Cerebellar cortex (tissue), 1 donor: ENCODE measurements at regions not wholly inside any gene's neighbourhood (a gene's known extent, or its start where the extent isn't known, plus 50 kb on each side); places are given as distances from the start of the nearest gene placed in this dataset.

Source experiments
- DNase-seq: peaks from one replicate; pipeline ENCODE4 v3.0.0-alpha.2; 2015; ENCODE audit warnings: low spot score

DNA sequence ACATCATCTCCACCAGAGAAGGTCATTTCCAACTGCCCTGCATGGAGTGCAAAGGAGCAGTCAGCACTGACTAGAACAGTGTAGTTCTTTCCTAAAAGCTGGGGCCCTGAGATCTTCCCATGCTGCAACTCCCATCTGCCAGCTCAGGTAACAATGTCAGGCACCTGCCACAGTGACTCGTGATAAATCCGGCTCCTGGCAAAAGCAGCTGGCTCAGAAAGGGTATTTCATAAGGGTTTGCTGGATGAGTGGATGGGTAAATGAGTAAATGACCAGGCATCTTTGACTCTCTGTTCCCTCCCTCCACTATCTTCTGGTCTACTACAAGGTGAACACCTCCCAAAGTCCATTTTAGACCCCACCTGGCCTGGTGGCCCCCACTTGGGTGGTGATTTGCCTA, 403.6 kb downstream of the NXPE2 start:
- no peak for DNase-seq

DNA sequence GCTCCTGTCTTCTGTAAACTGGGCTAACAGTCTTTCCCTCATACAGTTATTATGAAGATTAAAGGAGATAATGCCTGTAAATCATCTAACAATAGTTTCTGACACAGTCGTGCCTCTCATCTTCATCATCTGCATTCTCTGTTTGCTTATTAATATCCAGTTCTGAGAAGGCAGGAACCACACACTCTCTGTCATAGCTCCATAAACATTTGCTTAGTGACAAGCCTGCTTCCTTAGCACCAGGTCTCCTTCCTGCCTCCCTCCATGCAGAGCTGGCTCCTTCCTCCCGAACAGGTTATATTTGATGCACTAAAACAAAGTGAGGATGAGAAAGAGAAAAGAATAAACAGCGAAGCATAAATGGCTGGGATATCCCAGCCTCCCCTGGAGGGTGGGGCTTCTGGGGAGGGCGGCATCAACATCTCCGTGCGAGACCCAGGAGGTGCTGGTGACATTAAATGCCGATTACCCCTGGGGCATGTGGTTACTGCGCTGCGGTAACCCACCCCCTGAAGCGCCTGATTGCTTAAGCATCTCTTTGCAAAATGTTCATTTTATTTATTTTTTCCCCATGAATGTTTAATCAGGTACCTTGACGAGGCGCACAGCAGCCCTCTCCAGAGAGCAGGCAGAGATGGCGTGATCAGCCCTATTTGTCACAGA, 404.9 kb downstream of the NXPE2 start:
- DNase-seq = no peak

DNA sequence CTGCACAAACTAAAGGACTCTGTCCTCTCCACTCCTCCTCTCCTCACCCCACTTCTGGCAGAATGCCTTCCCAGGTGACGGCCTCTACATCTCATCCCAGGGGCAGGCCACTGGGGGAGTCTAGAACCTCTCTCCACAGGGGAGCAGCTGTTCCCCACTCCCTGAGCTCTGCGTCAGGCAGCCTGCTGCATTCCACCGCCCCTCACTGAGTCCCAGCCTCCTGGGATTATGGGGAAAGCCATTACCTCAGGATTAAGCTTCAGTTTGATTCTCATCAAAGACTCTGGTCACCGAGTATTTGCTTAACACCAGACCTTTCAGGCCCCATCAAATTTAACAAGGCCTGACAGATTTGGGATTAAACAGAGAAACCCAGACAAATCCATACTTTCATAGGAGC, 405.9 kb downstream of the NXPE2 start:
- DNase-seq = no peak

DNA sequence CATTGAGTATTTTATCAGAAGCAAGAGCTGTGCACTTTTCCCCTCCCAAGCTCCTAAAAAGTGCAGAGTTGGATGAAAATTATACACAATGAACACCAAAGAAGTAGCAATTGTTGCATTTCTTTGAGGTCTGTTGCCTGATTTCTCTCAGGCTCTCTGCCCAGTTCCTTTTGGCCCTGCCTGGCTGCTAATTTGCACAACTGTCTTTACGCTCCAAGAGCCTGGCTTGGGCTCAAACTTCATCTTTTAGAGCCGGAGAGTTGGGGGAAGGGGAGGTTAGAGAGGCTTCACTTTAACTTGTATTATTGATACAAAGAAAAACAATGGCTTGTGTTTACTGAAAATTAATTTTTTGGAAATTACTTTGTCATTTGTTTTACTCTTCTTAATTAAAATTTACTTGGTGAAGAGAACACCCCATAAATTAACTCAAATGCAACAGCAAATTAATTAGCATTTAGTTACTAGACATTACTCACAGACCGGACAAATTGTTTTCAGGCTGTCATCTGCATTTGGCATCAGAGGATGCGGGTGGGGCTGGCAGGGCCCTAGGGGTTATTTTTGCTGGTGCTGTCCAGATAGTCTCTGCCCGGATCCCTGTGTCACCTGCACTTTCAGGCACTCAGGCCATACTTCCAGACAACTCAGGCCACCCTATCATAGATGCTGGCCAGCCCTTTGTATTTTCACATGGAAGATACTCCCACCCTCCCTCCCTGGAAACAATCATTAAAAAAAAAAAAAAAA, 407.3 kb downstream of the NXPE2 start:
- DNase-seq = peak; percentile 74

DNA sequence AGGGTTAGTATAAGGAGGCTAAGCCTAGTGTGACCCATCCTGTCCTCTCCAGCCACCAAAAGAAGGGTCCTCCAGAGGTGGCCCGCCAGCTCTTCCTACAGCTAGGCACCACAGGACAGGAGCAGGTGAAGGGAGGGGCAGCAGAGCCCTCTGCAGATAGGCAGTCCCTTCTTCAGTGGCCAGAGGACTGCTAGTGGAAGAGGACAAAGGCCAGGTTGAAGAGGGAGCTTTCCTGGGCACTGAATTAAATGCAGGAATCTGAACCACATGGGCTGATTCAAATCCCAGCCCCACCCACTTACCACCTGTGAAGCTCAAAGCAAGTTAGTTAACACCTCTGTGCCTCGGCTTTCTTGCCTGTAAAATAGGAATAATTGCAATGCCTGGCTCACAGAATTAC, 409.5 kb downstream of the NXPE2 start:
- DNase-seq = no peak

DNA sequence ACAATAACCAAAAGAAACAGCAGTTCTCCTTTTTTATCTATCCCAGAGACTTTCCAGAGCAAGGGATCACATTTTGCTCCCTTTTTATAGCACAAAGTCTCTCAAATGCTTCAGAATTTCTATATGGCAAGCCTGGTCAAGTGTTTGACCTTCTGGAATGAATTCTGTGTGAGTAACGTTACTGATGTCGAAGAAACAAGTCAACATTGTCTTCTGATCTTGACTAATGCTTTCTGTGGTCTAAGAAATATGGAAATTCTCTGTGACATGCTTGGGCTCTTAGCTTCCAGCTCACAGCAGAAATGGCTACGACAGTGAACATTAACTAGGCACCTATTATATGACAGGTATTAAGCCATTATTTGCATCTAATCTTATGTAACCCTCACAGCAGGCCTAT, 411.7 kb downstream of the CADM1 start:
- DNase-seq = no peak

DNA sequence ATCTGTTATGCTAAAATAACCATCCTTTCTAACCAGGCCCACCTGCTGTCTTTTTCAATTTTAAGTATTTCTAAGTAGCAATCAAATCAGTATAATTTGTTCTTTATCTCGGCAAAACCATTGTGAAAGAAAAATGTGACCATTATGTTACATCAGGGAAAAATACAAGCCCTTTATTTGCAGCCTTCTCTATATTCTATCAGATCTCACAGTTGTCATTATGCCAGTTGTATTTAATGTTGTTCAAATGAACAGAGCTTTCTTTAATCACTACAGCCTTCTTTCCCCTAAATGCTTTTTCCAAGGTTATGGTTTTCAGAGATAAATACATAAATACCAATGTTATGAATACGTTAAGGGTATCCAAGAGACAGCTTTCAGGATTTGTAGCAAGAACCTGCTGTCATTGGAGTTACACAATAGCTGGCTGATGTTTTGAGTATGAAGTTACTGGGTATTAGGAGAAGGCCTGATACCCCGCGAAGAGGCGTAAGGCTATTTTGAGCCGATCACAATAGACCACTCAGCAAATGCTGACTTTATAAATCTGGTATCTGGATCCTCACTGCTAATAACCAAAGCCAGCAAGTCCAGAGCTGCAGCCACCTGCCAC, 406.3 kb downstream of the CADM1 start:
- DNase-seq = no peak

DNA sequence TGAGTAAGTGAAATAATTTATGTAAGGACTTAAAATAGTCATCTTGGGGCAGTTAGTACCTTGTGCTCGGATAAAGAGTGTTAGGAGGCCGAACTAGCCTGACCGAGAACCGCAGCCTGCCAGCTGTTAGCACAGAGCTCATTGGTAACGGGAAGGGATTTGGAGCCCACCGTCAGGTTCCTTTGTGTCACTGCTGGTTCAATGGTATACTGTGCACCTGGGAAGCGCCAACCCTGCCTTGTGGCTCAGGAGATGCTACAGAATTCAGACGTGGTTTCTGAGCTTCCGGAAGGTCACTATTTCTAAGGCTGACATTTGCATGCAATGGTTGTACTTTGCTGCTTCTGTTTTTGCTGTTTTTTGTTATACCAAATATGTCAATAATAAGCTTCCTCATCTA, 403.5 kb downstream of the CADM1 start:
- DNase-seq = no peak

DNA sequence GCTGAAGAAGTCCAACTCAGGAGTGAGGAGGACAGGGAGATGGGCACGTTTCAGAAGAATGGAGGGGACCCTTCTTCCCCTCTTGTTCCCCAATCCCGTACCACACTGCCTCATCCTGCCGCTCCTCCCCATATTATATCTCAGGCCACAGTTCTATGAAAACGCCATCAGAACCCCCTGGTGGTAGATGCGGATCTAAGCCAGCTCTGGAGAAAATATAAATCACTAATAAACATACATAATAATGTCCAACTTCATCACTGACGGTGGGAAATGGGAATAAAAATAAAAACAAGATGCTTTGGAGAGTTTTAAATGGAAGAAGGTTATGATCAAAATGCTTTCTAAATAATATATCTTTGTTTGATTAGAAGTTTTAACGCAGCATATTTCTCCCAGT, 400.3 kb downstream of the CADM1 start:
- DNase-seq = no peak

DNA sequence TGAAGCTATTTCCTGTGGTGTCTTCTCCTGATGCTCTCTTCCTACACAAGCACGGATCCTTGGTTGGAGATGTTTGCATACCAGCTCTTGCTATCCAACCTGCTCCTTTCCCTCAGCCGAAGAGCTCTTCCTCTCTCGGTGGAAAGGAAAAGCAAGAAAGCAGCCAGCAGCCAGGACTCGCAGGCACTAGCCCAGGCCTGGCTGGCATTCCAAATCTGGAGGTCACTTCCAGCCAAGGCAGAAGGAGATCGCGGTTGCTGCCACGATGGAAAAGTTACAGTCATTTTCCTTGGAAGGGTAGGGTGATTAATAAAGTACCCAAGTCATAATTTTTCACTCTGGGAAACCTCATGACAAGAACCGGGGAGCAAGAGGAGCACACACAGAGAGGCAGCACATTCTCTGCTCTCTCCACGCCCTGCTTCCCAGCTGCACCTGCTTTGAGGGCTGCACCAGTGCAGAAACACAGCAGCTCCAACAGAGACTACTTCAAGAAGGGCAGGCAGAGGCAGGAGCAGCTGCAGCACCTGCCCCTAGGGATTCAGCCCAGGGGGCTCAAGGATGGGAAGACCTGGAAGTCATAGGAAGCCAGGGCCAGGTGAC, 399.3 kb downstream of the CADM1 start:
- peak; percentile 17 for DNase-seq

DNA sequence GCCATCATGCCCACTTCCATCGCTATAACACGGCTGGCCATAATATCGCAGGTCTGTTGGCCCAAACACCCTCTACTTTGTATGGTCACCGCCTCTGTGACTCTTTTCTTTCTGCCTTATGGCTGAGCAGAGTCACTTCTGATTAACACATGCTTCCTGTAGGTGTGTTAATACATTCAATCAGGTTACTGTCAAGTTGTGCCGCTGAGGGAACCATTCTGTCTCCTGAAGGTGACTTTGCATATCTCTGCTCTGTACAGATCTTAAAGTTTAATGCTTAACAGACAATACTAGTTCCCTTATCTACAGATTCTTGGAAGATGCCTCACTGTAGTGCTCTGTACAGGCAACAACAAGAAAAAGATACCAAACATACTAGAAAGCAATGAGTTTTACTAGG, 393.1 kb downstream of the CADM1 start:
- no peak for DNase-seq

DNA sequence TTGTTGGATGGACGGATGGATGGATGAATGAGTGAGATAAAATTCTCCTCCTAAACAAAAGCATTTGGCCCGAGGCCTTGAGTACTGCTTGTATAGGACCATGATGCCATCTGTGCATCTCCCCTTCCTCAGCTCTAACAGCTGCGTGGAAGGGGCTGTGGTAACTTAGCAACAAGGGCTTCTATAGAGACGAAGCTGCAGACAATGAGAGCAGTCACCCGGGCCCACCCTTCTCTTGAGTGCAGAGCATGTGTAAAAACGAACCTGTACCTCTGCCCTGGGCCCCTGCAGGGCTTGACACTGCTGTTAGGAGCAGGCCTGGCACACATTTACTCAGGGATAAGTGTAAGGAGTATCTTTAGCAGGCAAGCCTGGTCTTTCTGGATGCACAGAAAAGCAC, 391.5 kb downstream of the CADM1 start:
- no peak for DNase-seq

DNA sequence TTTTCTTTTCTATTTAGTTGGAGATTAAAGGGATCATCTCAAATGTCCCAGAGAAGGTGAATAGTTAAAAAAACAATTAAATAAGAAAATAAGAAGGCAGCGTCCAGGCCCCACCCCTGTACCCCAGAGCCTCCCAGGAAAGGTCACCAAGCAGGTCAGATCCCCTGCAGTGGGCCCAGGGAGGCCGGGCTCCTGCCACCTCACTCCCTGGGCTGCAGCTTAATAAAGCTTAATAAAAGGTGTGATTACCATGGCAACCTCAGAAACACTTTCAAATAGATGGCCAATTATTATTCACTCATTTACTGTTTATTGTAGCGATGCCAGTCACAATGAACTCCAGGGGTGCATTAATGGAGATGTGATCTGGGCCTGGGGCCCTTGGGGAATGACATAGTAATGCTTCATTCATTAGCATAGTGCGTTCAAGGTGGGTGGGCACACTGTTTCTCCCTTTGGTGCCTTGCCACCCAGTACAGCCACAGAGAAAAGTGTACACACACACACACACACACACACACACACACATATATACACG, 386.2 kb downstream of the CADM1 start:
- DNase-seq = no peak

DNA sequence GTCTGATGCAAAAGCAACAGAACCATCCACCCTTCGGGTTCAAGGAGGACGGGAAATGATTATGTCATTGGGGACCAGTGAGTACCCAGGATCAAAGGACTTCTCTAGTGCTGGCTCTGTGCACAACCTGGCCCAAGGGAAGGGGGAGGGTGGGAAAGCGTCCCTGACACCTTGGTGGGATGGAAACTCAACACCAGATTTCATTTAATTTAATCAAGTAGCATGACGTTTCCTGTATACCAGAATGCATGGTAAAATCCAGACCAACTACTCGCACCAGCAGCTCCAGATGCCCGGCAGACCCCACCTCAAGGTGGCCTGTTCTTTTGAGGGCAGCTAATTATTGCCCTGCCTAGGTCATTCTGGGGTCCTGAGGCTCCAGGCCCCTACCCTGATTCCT, 385.1 kb downstream of the CADM1 start:
- no peak for DNase-seq
